ENCODE measurements at regions not wholly inside any gene's neighbourhood (a gene's known extent, or its start where the extent isn't known, plus 50 kb on each side); places are given as distances from the start of the nearest gene placed in this dataset.

- Histone ChIP-seq H3K23ac (ENCODE audit: insufficient read length, low read depth, low read length) (no peak overlapping the region), H3T11ph (ENCODE audit: low read length) (no peak overlapping the region), H3K56ac (ENCODE audit: insufficient read length, low read depth, low read length) (no peak overlapping the region), H4K20me1 (ENCODE audit: control insufficient read depth, insufficient read depth, insufficient read length) (no peaks in the 10 kb centered on the region), H2BK12ac (ENCODE audit: insufficient read length, low read depth, low read length) (no peak overlapping the region), H4K8ac (replicated peaks; ENCODE audit: insufficient read length, low read depth, low read length) (no peak overlapping the region), H3K4me1 (ENCODE audit: insufficient read depth, low read length) (no peaks in the 10 kb centered on the region), H3K9ac (ENCODE audit: extremely low read depth, insufficient read length, low read length) (no peak overlapping the region), H2AK5ac (ENCODE audit: insufficient read length, low read length) (no peak overlapping the region), H3K27ac (ENCODE audit: insufficient read length, low read depth, low read length) (no peak overlapping the region), H2BK15ac (ENCODE audit: low read depth, low read length) (no peak overlapping the region), H3K27me3 (ENCODE audit: insufficient read depth, low read length) (no peaks in the 10 kb centered on the region), H3K79me1 (ENCODE audit: insufficient read depth, low read depth, low read length, poor library complexity, severe bottlenecking) (no peaks in the 10 kb centered on the region), H3K4me2 (ENCODE audit: insufficient read depth, insufficient read length, low read length) (no peak overlapping the region), H4K5ac (ENCODE audit: insufficient read length, low read depth, low read length) (no peak overlapping the region), H2AFZ (ENCODE audit: low read length) (no peak overlapping the region), H3K4ac (ENCODE audit: low read depth, low read length) (no peak overlapping the region), H2BK120ac (ENCODE audit: low read depth, low read length, poor library complexity, severe bottlenecking) (no peak overlapping the region), H3K23me2 (ENCODE audit: insufficient read length, low read depth, low read length, poor library complexity, severe bottlenecking) (no peaks in the 10 kb centered on the region), H3K79me2 (ENCODE audit: insufficient read depth, low read length) (no peaks in the 10 kb centered on the region), H3K18ac (ENCODE audit: insufficient read length, low read depth, low read length) (no peak overlapping the region), H3K9me3 (ENCODE audit: control insufficient read depth, low read depth, low read length) (no peaks in the 10 kb centered on the region), H2BK20ac (ENCODE audit: low read depth, low read length, poor library complexity, severe bottlenecking) (no peak overlapping the region), H2BK5ac (ENCODE audit: insufficient read length, low read length) (no peak overlapping the region), H4K91ac (ENCODE audit: insufficient read length, low read depth, low read length) (no peak overlapping the region), H3K14ac (ENCODE audit: insufficient read depth, low read length) (no peak overlapping the region)
- Mint-ChIP-seq H3K36me3 (ENCODE audit: insufficient read depth in 1 of 3, low read depth in 3 of 3) (no peaks in the 10 kb centered on the region; a peak in 1 of 7 replicates), H3K27me3 (ENCODE audit: low read depth) (no peaks in the 10 kb centered on the region; the same call in none of the 2 replicates), H3K4me3 (no peak overlapping the region), H3K27ac (no peak overlapping the region), H3K9me3 (no peaks in the 10 kb centered on the region), H3K4me1 (peaks cover 24 to 25% of the 10 kb centered on the region in 2 experiments)
- TF ChIP-seq CTCF (conservative IDR thresholded peaks at IDR 0.05): no peak
- DNase-seq: no peak
- whole genome bisulfite sequencing (ENCODE audit: extremely low coverage, insufficient read length, low lambda C conversion rate): no CpG with 5 or more reads among the region's 8 CpGs
Observed at GRCh38 chr2:7264791-7265190, 347.6 kb downstream of the RNF144A start.

Data from H9 (cell line).